ENCODE measurements at regions not wholly inside any gene's neighbourhood (a gene's known extent, or its start where the extent isn't known, plus 50 kb on each side); places are given as distances from the start of the nearest gene placed in this dataset.

DNA sequence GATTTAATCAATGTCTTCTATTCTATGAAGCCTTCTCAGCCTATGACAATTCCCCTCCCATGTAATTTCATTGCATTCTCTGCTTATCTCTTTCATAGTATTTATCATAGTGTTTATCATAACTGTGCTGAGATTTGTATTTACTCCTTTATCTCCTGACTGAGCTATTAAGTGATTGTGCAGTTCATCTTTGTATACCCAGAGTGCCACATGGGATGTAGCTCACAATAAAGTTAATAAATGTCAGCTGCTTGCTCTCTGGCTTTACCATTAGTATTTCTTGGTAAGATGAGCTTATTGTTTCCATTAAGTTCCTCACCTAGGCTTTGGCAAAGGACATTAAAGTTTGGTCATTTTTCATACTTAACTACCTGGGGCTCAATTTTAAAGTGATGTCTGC is 275.1 kb upstream of the MPDZ start:
- Mint-ChIP-seq H3K36me3 (no peaks in the 10 kb centered on the region), H3K4me1 (no peaks in the 10 kb centered on the region), H3K27ac (no peak overlapping the region), H3K4me3 (no peak overlapping the region), H3K9me3 (peaks cover 0 to 17% (median 2%) of the 10 kb centered on the region in 9 donors), H3K27me3 (no peaks in the 10 kb centered on the region)
- ATAC-seq: no peak
- no peak for DNase-seq
- POLR2A ChIA-PET: no interaction called here

DNA sequence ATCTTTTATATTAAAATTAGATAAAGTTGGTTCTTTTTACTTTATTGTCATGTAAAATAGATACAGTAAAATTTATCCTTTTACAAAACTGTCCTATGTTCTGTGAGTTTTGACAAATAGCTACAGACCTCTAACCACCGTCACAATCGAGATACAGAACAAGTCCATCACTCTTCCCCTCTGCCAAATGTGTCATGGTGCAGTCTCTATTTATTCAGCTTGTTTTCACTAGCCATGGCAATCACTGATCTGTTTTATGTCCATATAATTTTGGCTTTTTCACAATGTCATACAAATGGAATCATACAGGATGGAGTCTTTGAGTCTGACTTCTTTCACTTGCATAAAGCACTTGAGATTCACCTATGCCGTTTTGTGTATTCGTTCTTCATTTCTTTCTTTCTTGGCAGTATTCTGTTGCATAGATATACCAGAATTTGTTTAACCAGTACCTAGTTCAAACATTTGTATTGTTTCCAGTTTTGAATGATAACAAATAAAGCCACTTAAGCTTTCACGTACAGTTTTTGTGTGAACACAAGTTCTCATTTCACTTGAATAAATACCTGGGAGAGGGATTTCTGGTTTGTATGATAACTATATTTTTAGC is 273.2 kb upstream of the MPDZ start:
- Mint-ChIP-seq H3K36me3 (no peaks in the 10 kb centered on the region), H3K9me3 (peaks cover 0 to 17% (median 5%) of the 10 kb centered on the region in 9 donors), H3K27ac (no peak overlapping the region), H3K27me3 (no peaks in the 10 kb centered on the region), H3K4me1 (no peaks in the 10 kb centered on the region), H3K4me3 (no peak overlapping the region)
- ATAC-seq (no peak), DNase-seq (no peak)
- POLR2A ChIA-PET: no interaction called here

DNA sequence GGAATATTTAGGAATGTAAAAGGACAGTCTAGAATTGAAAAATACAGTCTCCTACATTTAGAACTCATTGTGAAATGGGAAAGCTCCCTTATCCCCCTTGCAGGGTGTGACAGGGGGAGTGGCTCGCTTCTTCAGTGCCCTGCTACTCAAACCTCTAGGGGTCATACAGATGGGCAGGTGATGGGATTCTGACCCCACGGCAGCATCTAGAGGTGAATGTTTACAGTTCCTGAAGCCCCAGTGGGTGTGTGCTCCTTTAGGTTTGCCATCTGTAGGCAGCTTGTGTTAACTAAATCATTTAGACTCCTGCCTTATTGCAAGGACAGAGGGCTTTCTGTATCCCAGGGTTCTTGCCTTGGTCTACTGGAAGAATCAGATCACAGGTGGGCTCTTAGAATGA is 271.0 kb upstream of the MPDZ start:
- ATAC-seq (no peak), DNase-seq (no peak)
- H3K27me3 Mint-ChIP-seq: no peaks in the 10 kb centered on the region
- peaks cover 0 to 13% (median 5%) of the 10 kb centered on the region in 9 donors for H3K9me3 Mint-ChIP-seq
- no peaks in the 10 kb centered on the region for H3K36me3 Mint-ChIP-seq
- POLR2A ChIA-PET: no interaction called here
- no peak overlapping the region for H3K27ac Mint-ChIP-seq
- no peaks in the 10 kb centered on the region for H3K4me1 Mint-ChIP-seq
- no peak overlapping the region for H3K4me3 Mint-ChIP-seq

DNA sequence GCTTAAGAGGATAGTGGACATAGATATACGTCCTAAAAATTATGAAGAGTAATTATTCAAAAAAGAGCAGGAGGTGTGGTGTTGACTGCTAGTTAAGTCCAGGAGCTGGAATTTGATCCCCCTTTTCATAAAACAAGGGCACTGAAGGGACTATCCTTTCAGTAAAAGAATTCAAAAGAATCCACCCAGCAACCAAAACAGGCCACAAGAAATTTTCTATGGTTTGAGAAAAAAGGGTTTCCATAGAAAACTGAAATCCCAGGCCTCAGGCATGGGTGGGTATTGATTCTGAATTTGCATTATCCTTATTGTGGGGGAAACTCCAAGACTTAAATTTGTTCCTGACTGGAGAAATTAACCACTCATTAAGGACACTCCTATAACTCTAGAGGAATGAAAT is 269.0 kb upstream of the MPDZ start:
- Mint-ChIP-seq H3K36me3 (no peaks in the 10 kb centered on the region), H3K27me3 (no peaks in the 10 kb centered on the region), H3K27ac (no peak overlapping the region), H3K4me3 (no peak overlapping the region), H3K4me1 (no peaks in the 10 kb centered on the region), H3K9me3 (peaks cover 0 to 17% (median 4%) of the 10 kb centered on the region in 9 donors)
- POLR2A ChIA-PET: no interaction called here
- DNase-seq (no peak), ATAC-seq (no peak)

DNA sequence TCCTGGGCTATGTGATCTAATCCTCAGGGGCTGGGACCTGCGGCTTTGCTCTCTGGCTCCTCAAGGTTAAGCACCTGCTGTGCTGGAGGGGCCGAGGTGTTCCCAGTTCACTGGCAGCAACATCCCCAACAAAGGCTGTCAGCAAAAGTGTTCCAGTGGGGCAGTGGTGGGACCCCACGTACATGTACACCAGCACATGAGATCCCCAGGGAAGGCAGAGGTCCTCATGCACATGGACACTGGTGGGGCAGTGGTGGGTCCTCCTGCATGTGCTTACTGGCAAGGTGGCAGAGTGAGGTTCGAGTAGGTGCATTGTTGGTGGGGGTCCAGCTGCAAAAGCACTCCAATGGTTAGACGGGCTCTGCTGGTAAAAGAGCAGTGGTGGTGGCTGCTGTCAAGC is 255.6 kb upstream of the MPDZ start:
- ATAC-seq: no peak
- peaks cover 0 to 22% (median 11%) of the 10 kb centered on the region in 9 donors for H3K9me3 Mint-ChIP-seq

DNA sequence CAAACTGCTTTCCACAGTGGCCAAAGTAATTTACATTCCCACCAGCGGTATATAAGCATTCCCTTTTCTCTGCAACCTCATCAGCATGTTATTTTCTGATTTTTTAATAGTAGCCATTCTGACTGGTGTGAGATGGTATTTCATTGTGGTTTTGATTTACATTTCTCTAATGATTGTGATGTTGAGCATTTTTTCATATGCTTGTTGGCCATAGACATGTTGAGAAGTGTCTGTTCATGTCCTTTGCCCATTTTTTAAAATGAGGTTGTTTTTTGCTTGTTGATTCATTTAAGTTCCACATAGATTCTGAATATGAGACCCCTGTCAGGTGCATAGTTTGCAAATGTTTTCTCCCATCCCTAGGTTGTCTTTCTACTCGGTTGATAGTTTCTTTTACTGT is 254.5 kb upstream of the MPDZ start:
- ATAC-seq (no peak), DNase-seq (no peak)
- peaks cover 0 to 26% (median 11%) of the 10 kb centered on the region in 9 donors for H3K9me3 Mint-ChIP-seq
- POLR2A ChIA-PET: no interaction called here
- H3K4me3 Mint-ChIP-seq: no peak overlapping the region
- no peak overlapping the region for H3K27ac Mint-ChIP-seq
- H3K27me3 Mint-ChIP-seq: no peaks in the 10 kb centered on the region
- H3K4me1 Mint-ChIP-seq: no peaks in the 10 kb centered on the region
- H3K36me3 Mint-ChIP-seq: peaks cover 0 to 5% (median 0%) of the 10 kb centered on the region in 3 donors

More for the DNA sequence above, 255.6 kb upstream of the MPDZ start:
- Mint-ChIP-seq H3K36me3 (peaks cover 0 to 5% (median 0%) of the 10 kb centered on the region in 3 donors), H3K4me3 (no peak overlapping the region), H3K27ac (no peak overlapping the region), H3K27me3 (no peaks in the 10 kb centered on the region), H3K4me1 (no peaks in the 10 kb centered on the region)
- POLR2A ChIA-PET: no interaction called here
- DNase-seq: no peak

DNA sequence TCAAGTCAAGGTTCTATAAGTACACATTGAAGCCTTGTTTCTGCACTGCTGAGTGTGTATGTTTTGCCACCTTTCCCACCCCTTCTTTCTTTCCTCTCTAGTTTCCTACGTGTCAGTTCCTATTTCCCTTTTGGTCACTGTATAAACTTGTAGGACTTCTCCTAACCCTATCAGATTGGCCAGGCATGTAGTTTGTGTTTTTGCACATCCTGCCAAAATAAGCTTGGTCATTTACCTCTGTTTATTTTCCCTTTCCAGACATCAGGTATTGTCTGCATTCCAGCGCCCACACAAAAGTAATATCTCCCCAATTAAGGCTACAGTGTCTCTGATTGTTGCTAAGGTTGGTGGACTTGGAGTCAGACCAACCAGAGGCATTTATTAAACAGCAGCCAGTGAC is 252.9 kb upstream of the MPDZ start:
- H3K36me3 Mint-ChIP-seq: peaks cover 0 to 5% (median 0%) of the 10 kb centered on the region in 3 donors
- no peaks in the 10 kb centered on the region for H3K27me3 Mint-ChIP-seq

DNA sequence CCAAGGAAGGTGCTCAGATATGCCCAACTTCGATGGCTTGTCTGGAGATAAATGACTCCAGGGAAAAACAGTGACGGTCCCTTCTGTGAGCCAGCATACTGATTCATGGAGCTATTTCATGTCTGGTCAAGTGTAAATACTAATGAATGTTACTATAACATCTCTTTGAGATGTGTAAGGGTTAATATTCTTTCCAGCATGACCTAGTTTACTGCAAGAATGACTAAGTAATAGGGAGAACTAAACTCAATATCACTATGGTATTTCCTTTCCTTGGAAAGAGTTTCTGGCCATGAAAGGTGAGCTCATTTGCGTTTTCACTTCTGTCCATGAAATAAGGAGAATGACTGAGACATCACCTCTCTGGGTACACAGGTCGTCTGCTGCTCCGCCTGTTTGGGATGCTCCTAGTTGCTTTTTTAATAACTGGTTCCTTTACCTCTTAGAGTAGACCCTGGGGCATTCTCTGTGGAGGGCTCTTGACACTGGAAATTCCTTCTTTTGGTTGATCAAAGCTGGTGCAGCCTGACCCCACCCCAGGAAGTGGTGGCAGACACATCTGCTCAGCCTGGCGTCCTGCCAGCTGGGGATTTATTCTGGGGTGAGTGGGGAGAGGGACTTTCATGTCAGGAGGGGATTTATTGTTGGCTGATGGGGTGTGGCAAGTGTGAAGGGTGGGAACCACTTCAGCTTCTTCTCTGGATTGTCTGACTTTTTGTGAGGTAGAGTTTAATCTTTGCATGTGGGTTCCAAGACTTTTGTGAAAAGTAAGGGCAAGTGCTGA is 250.0 kb upstream of the MPDZ start:
- no peak for DNase-seq
- Mint-ChIP-seq H3K4me3 (no peak overlapping the region), H3K27ac (no peak overlapping the region), H3K27me3 (no peaks in the 10 kb centered on the region), H3K4me1 (no peaks in the 10 kb centered on the region), H3K36me3 (peaks cover 0 to 5% (median 0%) of the 10 kb centered on the region in 3 donors), H3K9me3 (peaks cover 0 to 26% (median 7%) of the 10 kb centered on the region in 9 donors)
- POLR2A ChIA-PET: no interaction called here
- ATAC-seq: no peak

More for the DNA sequence above, 252.9 kb upstream of the MPDZ start:
- DNase-seq (no peak), ATAC-seq (no peak)
- H3K4me3 Mint-ChIP-seq: no peak overlapping the region
- POLR2A ChIA-PET: no interaction called here
- no peaks in the 10 kb centered on the region for H3K4me1 Mint-ChIP-seq
- H3K9me3 Mint-ChIP-seq: peaks cover 0 to 26% (median 8%) of the 10 kb centered on the region in 9 donors
- H3K27ac Mint-ChIP-seq: no peak overlapping the region

DNA sequence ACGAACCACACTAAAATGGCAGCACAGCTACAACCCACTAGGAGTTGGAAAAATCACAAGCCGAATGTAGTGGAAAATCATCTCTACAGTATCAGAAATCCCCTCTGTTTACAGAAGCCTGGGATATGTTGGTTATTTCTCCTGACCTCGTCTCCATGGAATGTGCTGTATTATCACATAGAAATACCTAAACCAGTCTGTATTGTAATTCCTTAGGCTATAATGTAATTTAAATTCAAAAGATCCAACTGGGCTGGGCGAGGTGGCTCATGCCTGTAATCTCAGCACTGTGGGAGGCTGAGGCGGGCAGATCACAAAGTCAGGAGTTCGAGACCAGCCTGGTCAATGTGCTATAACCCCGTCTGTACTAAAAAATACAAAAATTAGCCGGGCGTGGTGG is 244.8 kb upstream of the MPDZ start:
- H3K27ac Mint-ChIP-seq: no peak overlapping the region
- H3K4me1 Mint-ChIP-seq: no peaks in the 10 kb centered on the region
- DNase-seq (no peak), ATAC-seq (no peak)
- POLR2A ChIA-PET: no interaction called here
- H3K27me3 Mint-ChIP-seq: no peaks in the 10 kb centered on the region
- no peaks in the 10 kb centered on the region for H3K36me3 Mint-ChIP-seq
- no peak overlapping the region for H3K4me3 Mint-ChIP-seq
- H3K9me3 Mint-ChIP-seq: peaks cover 0 to 13% (median 0%) of the 10 kb centered on the region in 9 donors

DNA sequence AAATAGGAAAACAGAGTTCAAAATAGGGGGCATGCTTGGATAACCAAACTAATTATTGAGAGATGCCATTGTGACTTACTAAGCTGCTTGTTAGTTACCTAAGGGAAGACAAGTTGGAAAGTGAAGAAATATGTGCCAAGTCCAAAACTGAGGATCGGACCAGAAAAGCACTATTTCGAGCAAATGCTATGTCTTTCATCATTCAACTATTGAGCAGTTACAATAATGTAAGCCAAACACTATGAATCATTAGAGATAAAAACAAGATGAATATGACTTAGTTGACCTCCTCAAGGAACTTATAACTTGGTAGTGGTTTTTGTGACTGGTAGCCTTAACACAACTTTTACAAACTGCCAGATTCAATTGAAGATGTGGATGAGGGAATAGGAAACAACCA is 240.6 kb upstream of the MPDZ start:
- Mint-ChIP-seq H3K27ac (no peak overlapping the region), H3K4me1 (no peaks in the 10 kb centered on the region), H3K9me3 (peaks cover 0 to 18% (median 2%) of the 10 kb centered on the region in 9 donors), H3K27me3 (no peaks in the 10 kb centered on the region), H3K36me3 (no peaks in the 10 kb centered on the region), H3K4me3 (no peak overlapping the region)
- DNase-seq: no peak
- POLR2A ChIA-PET: no interaction called here
- ATAC-seq: no peak

DNA sequence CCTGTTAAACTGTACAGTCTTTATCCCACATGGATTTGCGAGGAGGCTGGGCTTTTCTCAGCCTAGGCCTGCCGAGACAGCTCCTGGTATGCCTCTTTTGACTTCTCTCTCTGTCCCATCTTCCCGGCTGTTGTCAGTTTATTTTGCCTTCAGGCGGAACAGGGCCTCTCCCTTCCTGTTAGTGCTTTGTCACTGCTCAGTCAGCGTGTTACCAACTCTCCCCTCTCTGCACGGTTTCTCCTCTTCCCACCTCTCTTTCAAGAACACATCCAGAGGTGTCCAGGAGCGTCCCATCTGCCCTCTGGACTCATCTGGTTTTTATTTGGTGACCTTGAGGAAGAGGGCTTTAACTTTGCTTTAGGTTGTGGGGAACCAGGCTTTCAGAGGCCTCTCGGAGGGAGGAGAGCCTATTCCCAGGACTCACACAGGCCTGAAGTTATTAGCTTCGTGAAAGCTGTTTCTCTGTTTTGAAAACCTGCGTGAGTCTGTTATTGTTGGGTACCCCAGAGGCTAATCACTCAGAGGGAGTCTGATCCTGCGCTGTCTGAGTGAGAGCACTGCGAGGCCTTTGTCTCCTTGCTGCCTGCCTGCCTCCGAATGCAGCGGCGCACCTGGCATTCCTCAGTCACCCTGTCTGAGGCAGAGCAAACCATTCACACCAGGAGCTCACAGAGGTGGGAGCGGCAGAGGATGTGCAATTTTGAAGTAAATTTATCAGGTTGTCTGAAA is 234.4 kb upstream of the MPDZ start:
- H3K27ac Mint-ChIP-seq: no peak overlapping the region
- H3K4me1 Mint-ChIP-seq: no peaks in the 10 kb centered on the region
- no peaks in the 10 kb centered on the region for H3K27me3 Mint-ChIP-seq
- H3K9me3 Mint-ChIP-seq: peaks cover 0 to 28% (median 5%) of the 10 kb centered on the region in 9 donors
- no peak overlapping the region for H3K4me3 Mint-ChIP-seq
- no peak for DNase-seq
- H3K36me3 Mint-ChIP-seq: no peaks in the 10 kb centered on the region
- POLR2A ChIA-PET: no interaction called here
- no peak for ATAC-seq

DNA sequence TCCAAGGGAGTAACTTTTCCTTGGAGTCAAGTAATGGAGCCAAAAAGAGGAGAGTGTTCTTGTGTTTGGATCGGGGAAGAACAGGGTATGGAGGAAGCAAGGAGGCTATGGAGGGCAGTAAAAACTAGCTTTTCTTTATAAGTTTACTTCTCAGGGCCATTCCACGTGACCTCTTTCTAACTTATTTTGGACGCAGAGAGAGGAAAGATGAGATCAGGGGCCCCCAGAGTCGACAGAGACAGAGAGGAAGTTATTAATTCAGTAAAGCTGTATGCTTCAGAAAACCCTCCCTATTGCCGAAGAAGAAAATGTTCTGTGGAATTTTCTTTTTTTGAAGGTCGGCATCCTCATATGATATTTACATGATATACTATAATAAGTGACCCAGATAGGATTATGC is 233.8 kb upstream of the MPDZ start:
- Mint-ChIP-seq H3K27ac (no peak overlapping the region), H3K9me3 (peaks cover 0 to 28% (median 5%) of the 10 kb centered on the region in 9 donors), H3K4me1 (no peaks in the 10 kb centered on the region), H3K4me3 (no peak overlapping the region), H3K27me3 (no peaks in the 10 kb centered on the region), H3K36me3 (no peaks in the 10 kb centered on the region)
- ATAC-seq (no peak), DNase-seq (no peak)
- POLR2A ChIA-PET: no interaction called here

DNA sequence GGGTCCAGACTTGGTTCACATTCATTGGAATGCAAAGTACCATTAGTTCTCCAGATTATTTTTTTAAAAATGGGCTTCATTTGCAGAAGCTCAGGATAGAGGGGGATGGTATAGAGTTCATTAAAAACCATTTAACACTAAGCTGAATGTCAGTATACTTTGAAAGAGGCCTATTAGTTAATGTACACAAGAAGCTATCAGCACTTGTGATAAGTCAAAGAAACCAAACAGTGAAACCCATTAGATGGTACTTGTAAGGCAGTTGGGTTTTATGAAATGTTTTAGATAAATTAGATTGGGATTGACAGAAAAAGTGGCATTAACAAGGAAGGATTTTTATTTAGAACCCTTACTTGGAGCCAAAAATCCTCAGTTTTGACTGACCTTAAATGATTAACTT is 229.2 kb upstream of the MPDZ start:
- H3K9me3 Mint-ChIP-seq: peaks cover 1 to 19% (median 6%) of the 10 kb centered on the region in 9 donors
- H3K4me3 Mint-ChIP-seq: no peak overlapping the region
- H3K4me1 Mint-ChIP-seq: no peaks in the 10 kb centered on the region
- H3K27me3 Mint-ChIP-seq: no peaks in the 10 kb centered on the region
- POLR2A ChIA-PET: no interaction called here
- ATAC-seq (no peak), DNase-seq (no peak)
- no peak overlapping the region for H3K27ac Mint-ChIP-seq
- H3K36me3 Mint-ChIP-seq: no peaks in the 10 kb centered on the region

Measured in naive thymus-derived CD8-positive, alpha-beta T cell (primary cell).